ENCODE measurements at regions not wholly inside any gene's neighbourhood (a gene's known extent, or its start where the extent isn't known, plus 50 kb on each side); places are given as distances from the start of the nearest gene placed in this dataset.
A peak's percentile ranks its signal among the peaks of the same experiment; 100 is the strongest.

- H3K4me3 ChIP-seq, result no peak overlapping the region
- H3K9me3 ChIP-seq, result no peaks in the 10 kb centered on the region
- H3K4me1 ChIP-seq, result peaks cover 0 to 30% (median 8%) of the 10 kb centered on the region in 4 donors
- no peak for DNase-seq
- TF ChIP-seq POLR2AphosphoS5 (IDR thresholded peaks at IDR 0.05), result no peak
- TF ChIP-seq POLR2A (IDR thresholded peaks at IDR 0.05), result no peak
- TF ChIP-seq CTCF (IDR thresholded peaks at IDR 0.05), result no peak
- no peak for TF ChIP-seq EP300 (IDR thresholded peaks at IDR 0.05)
- 83 to 93% (median 90%) methylated on average over 3 of the region's 3 CpGs for WGBS, 5 donors
- no peaks in the 10 kb centered on the region for H3K36me3 ChIP-seq
- no peaks in the 10 kb centered on the region for H3K27me3 ChIP-seq
- H3K27ac ChIP-seq, result no peak overlapping the region
- intact Hi-C loops (cut with DNase I; ENCODE audit: low total_unique reads), result no loop called here
Observed at GRCh38 chr1:229993894-229994293, 73.1 kb upstream of the GALNT2 start.

GRCh38 chr1:229999004-229999670 lies 67.9 kb upstream of the GALNT2 start:
- Histone ChIP-seq H3K36me3 (no peaks in the 10 kb centered on the region), H3K27me3 (no peaks in the 10 kb centered on the region), H3K4me1 (peaks cover 0 to 66% (median 24%) of the 10 kb centered on the region in 4 donors), H3K27ac (peak overlapping the region in 4 of 5 donors; percentile 10 to 75 (median 44)), H3K4me3 (no peak overlapping the region), H3K9me3 (no peaks in the 10 kb centered on the region)
- intact Hi-C loops (cut with DNase I; ENCODE audit: low total_unique reads), result no loop called here
- peak in 1 of 2 donors; percentile 75 for DNase-seq
- 34 to 63% (median 55%) methylated on average over 12 of the region's 12 CpGs for WGBS, 5 donors
- TF ChIP-seq POLR2AphosphoS5 (IDR thresholded peaks at IDR 0.05) (no peak), EP300 (IDR thresholded peaks at IDR 0.05) (no peak), POLR2A (IDR thresholded peaks at IDR 0.05) (no peak), CTCF (IDR thresholded peaks at IDR 0.05) (no peak)

- Histone ChIP-seq H3K4me1 (peaks cover 0 to 56% (median 22%) of the 10 kb centered on the region in 4 donors), H3K36me3 (no peaks in the 10 kb centered on the region), H3K27me3 (no peaks in the 10 kb centered on the region), H3K4me3 (no peak overlapping the region), H3K27ac (peak overlapping the region in 1 of 5 donors; percentile 69), H3K9me3 (no peaks in the 10 kb centered on the region)
- TF ChIP-seq POLR2AphosphoS5 (IDR thresholded peaks at IDR 0.05) (peak in 2 of 3 donors; percentile 19 to 33), EP300 (IDR thresholded peaks at IDR 0.05) (no peak)
- peak in 1 of 2 donors; percentile 31 for DNase-seq
- 52 to 75% (median 70%) methylated on average over 6 of the region's 6 CpGs for WGBS, 5 donors
- intact Hi-C loops (cut with DNase I; ENCODE audit: low total_unique reads), result no loop called here
Observed at GRCh38 chr1:230000493-230001184, 66.4 kb upstream of the GALNT2 start.

- no peak overlapping the region for H3K4me3 ChIP-seq
- TF ChIP-seq CTCF (IDR thresholded peaks at IDR 0.05) (no peak), EP300 (IDR thresholded peaks at IDR 0.05) (no peak), POLR2A (IDR thresholded peaks at IDR 0.05) (no peak), POLR2AphosphoS5 (IDR thresholded peaks at IDR 0.05) (no peak)
- H3K9me3 ChIP-seq, result no peaks in the 10 kb centered on the region
- no peak for DNase-seq
- 61 to 80% (median 73%) methylated on average over 3 to 5 of the region's 5 CpGs for WGBS, 5 donors
- no peak overlapping the region for H3K27ac ChIP-seq
- no peaks in the 10 kb centered on the region for H3K36me3 ChIP-seq
- H3K4me1 ChIP-seq, result peaks cover 0 to 44% (median 20%) of the 10 kb centered on the region in 4 donors
- no peaks in the 10 kb centered on the region for H3K27me3 ChIP-seq
- intact Hi-C loops (cut with DNase I; ENCODE audit: low total_unique reads), result no loop called here
Observed at GRCh38 chr1:230002164-230002803, 64.8 kb upstream of the GALNT2 start.

All from stomach (tissue), 8 donors.